GM19324 (cell line): ENCODE measurements at regions not wholly inside any gene's neighbourhood (a gene's known extent, or its start where the extent isn't known, plus 50 kb on each side); places are given as distances from the start of the nearest gene placed in this dataset.
"Not testable (repeated sequence)": the region's sequence is repeated elsewhere in the genome, so short reads cannot be mapped to it uniquely, and the experiment has no call there.

Experiments used
- ATAC-seq: cut with Tn5 transposase; IDR thresholded peaks from one replicate; pipeline ENCODE4 v1.9.1; 2021; ENCODE audit warnings: mild to moderate bottlenecking, moderate library complexity; ENCODE audit not compliant: unreplicated experiment, low FRiP score

DNA sequence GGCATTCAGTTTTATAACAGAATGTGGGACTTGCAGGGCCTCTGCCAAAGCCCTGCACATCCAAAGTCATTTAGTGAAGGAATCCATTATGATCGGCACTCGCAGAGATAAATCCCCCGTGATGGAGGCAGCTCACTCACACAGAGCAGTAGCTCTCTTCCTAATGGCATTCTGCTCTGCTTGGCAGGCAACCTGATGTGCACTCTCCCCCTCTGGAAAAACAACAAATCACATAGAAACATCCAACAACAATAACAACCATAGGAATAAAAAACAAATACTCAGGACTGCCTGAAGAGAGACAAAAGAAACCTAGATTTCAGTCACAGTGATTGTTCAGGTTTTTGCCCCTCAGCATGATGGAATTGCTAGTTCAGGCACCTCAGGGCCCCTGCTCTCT is 59.7 kb downstream of the NAA11 start:
- ATAC-seq, result no peak

DNA sequence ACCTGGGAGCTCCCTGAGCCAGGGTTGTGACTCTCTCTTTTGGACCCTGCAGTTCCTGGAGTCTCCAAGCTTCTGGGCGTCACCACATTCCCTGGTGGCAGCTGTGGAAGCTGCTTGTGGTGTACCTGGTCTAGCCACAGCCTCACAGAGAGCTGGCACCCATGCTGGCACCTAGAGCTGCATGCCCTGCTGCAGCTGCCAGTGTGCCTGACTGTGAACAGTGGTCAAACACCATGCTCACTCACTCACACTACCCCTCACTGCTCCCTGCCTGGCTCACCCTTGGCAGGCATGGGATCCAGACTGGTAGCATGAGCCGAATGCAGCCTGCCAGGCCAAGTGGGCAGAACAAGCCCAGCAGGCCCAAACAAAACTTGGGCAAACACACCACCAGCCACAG is 66.6 kb downstream of the NAA11 start:
- ATAC-seq, result no peak

DNA sequence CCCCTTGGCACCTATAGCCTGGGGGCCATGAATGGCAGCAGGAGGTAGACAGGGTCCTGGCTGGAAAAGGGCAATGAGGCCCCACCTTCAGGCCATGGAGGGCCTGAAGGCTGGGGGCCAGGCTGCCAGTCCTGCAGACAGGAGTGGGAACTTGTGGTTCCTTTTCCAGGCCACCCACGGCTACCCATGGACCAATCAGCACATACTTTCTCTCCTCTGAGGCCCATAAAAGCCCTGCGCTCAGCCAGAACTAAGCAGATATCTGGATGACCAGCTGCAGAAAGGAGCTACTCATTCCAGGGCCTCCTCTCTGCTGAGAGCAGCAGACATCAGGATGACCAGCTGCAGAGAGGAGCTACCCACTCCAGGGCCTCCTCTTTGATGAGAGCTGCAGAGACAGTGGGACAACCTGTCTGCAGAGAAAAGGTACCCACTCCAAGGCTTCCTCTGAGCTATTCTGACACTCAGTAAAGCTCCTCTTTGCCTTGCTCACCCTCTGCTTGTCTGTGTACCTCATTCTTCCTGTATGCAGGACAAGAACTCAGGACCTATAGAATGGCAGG is 67.2 kb downstream of the NAA11 start:
- ATAC-seq, result no peak

DNA sequence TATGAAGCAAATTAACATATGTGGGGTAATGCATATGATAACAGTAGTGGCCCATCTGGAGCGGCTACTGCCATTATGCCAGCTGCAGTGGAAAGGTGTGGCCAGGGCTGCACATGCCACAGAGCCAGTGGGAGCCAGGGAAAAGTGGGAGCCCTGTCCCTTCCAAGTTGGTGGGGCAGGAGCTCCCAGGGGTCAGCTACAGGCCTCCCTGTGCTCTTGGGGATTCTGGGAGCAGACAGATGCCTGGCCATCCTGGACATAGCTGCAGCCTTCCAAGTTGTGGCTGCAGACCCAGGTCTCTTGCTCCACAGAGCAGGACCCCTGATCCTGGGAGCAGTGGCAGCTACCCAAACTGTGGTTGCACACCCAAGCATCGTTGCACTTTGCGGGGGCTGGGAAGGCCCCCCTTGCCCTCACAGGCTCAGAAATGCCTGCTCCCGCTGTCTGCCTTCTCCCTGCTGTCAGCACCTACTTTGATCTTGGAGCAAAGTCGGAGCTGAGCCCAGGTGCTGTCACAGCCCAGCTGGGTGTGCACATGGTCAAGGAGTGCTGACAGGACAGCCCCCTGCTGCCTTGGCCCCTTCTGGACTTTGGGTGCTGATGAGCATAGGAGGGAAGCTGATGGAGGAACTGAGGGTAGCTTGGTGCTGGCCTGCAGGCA is 67.8 kb downstream of the NAA11 start:
- ATAC-seq, result no peak

DNA sequence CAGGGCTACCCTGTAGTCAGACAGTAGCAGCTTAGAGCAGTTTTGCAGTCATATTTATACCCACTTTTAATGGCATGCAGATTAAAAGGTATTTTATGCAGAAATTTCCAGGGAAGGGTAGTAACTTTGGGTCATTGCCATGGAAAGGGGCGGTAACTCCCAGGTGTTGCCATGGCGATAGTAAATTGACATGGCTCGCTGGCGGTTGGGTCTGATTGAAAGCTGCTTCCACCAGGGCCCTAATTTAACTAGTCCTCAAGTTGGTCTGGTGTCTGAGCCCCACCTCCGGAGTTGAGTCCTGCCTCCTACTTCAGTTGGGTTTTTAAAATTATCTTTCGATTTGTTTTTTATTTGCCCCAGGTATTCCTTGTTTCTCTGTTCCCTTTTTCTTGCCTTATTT is 70.1 kb downstream of the NAA11 start:
- no peak for ATAC-seq

DNA sequence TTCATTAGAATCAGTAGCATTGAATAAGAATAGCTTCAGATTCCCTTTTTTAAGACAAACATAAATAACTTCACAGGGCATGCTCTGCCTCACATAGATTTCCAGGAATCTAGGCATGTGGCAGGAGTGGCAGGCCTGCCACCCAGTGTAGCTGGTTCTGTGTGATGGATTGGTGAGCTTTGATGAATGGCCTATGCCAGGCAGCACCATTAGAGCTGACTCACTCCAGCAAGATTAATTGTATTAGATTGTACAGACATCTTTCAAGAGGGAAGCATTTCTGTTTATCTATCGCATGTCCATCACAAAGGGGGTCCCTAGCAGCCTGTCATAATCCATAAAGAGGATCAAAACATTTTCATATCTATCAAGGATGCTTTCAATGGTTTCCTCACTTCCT is 71.9 kb downstream of the NAA11 start:
- no peak for ATAC-seq

DNA sequence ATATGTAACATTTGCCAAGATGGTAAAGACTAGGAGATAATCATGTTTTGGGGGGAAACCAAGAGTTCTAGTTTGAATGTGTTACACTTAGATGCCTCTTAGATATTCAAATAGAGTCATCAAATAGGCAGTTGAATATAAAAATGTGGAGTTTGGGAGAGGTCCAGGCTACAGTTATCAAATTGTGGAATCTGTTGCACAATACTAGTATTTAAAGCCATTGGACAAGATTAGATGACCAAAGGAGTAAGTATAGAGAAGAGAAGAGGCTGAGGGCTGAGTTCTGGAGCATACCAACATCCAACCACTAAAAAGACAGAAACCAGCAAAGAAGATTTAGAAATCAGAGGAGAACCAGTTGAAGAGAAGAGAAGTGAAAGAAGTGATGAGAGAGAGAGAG is 72.7 kb downstream of the NAA11 start:
- no peak for ATAC-seq

DNA sequence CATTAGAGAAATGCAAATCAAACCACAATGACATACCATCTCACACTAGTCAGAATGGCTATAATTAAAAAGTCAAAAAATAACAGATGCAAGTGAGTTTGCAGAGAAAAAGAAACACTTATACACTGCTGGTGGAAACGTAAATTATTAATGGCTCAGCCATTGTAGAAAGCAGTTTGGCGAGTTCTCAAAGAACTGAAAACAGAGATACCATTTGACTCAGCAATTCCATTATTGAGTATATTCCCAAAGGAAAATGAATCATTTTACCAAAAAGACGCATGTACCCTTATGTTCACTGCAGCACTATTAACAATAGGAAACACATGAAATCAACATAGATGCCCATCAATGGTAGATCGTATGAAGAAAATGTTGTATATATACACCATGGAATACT is 75.0 kb downstream of the NAA11 start:
- no peak for ATAC-seq

DNA sequence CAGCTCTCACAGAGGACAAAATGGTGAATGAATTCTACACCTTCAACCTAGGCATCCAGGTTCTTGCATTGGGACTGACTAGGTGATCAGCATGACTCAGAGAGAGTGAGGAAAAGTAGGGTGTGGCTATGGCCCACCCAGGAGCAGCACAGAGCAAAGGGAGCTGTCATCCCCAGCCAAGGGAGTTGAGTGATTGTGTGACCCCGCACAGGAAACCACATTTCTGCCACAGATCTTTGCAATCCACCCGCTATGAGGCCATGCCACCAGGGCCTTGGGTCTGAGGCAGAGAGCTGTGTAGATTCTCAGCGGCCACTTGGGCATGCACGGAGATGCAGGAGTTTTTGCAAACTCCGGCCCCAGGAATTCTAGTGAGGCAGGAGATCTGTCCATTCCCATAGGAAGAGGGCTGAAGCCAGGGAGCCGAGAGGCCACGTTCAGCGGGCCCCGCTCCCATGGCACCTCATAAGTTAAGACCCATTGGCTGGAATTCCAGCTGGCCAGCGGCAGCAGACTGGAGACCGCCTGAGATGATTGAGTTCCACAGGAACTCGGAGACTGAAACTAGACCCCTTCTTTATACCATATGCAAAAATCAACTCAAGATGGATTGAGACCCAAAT is 75.9 kb downstream of the NAA11 start:
- peak; percentile 66 for ATAC-seq

DNA sequence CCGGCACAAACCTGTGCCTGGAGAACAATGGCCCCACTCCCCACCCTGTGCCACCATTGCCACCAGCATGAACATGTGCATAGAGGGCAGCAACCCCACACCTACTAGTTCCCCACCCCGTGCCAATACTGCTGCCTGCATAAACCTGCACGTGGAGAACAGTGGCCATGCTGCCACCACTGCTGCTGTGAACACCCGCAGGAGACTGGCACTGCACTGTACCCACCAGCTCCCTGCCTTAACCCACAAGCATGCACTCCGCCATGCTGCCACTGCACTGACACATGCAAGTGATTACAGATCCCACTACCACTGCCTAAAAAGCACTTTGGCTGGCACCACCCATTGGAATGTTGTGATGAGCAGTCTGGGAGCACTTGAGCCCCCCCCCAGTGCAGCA is 77.3 kb downstream of the NAA11 start:
- ATAC-seq, result no peak

DNA sequence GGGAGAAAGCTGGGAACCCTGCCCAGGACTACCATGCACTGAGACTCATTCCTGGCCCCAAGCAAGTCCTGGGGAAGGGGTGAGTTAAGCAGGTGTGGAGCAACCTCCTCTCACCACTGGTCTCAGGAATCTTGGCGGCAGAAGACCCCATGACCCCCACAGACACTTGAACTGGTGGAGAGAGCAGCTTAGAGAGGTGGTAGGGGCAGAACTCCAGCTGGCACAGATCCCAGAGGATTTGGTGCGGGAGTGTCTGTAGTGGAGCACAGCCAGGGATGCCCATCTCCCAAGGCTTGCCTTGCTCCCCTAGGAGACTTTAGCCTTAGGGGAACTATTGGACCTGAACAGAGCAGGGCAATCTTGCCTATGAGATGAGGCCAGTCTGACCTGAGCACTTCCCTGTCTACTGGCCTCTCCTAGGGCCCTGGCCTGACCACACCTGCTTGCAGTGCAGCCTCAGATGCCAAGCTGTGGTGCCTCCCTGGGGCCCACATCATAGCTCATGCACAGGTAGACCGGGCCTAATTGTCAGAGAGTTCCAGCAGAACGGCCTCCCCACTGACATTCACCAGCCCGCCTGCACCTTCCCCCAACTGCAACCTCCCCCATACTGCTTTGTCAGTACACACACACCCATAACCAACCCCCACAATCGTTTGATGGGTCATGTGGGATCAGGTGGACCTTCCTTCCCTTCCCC is 78.0 kb downstream of the NAA11 start:
- no peak for ATAC-seq

DNA sequence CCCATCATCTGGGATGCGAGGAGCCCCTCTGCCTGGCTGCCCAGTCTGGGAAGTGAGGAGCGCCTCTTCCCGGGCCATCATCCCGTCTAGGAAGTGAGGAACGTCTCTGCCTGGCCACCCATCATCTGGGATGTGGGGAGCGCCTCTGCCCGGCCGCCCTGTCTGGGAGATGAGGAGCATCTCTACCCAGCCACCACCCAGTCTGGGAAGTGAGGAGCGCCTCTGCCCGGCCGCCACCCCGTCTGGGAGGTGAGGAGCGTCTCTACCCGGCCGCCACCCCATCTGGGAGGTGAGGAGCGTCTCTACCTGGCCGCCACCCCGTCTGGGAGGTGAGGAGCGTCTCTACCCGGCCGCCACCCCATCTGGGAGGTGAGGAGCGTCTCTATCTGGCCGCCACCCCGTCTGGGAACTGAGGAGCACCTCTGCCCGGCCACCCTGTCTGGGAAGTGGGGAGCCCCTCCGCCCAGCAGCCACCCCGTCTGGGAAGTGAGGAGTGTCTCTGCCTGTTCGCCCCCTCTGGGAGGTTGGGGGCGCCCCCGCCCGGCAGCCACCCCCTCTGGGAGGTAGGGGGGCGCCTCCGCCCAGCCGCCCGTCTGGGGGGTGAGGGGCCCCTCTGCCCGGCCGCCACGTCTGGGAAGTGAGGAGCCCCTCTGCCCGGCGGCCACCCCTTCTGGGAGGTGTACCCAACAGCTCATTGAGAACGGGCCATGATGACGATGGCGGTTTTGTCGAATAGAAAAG is 80.5 kb downstream of the NAA11 start:
- ATAC-seq, result not testable (repeated sequence)

DNA sequence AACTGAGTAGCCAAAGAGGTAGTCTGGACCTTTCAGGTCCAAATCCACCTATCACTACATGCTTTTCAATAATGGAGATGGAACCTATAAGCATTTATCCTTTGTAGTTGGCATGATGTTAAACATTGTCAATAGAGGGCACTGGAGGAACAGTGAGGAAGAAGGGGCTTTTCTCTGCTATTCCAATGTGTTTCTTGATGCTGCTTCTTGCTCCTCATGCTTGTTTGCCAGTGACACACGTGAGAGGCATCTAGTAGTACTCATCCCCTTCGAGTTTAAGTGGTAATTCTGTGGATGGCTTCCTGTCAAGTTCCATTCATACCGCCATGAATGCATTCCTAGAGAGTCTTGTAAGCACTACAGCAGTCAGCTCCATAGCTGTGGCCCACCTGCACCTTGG is 84.0 kb downstream of the NAA11 start:
- ATAC-seq, result peak; percentile 60

DNA sequence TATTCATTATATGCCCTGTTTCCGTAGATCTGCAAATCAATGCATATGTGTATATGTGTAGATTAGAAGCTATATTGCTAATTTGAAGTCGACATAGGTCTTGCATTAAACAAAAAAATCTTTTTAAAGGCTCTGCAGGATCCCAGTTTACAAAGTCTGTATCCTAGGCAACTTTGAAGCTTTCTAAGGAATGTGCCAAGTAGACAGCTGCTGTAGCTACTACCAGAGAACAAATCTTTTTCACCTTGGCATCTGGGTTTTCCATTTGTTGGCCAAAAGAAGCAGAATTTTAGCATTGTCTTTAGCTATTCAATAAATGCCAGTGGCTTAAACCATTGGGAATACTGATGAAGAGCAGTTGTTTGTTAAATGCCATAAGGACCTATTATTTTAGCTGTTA is 88.0 kb downstream of the NAA11 start:
- ATAC-seq, result no peak

DNA sequence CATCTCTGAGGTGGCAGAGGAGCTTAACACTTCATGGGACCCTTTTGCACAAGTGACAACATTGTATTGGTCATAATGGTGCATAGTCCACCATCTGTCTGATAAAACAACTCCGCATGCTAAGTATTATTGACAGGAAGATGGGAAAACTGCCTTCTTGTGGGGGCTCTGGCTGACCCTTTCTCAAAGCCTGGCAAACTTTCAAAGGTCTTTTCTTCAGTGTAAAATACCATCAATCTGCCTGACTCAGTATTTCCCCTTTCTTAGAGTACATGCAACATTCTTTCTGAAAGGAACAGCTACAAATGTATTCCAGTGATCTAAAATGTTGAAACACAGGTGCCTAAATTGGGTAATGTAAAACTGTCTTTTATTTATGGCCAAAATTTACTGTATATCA is 89.1 kb downstream of the NAA11 start:
- ATAC-seq, result no peak

DNA sequence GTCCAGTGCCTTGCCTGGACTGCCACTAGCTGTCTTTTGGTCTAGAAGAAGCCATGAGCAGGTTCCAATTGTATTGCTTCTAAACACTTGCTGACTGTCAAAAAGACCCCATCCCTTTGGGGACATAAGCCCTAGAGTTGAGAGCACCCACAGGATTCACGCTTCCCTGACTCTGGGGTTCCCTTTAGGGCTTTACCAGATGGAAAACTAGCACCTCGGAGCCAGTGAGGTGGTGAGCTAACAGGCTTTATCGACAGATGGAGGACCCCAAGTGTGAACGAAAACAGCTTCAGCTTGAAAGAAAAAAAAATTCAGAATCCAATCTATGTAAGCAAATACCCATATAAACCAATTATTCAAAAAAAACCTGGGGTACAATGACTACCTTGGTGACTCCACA is 90.8 kb downstream of the NAA11 start:
- ATAC-seq, result no peak

DNA sequence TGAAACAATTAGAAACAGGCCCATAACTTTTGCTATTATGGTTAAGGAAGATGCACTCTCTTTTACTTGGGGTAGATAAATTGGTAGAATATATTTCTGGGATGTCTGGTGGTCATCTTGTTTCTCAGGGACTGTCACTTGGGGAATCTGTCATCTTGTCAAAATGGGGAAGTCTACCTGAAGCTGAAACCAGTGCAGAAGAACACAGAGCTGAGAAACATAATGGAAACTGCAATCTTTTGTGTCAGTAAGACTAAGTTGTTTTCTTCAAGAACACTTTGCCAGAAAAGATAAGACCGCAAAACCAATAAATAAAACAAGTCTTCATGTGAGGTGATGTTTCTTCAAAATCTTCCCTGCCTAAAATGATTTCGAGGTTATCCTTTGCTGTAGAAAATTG is 92.0 kb downstream of the NAA11 start:
- peak; percentile 87 for ATAC-seq

DNA sequence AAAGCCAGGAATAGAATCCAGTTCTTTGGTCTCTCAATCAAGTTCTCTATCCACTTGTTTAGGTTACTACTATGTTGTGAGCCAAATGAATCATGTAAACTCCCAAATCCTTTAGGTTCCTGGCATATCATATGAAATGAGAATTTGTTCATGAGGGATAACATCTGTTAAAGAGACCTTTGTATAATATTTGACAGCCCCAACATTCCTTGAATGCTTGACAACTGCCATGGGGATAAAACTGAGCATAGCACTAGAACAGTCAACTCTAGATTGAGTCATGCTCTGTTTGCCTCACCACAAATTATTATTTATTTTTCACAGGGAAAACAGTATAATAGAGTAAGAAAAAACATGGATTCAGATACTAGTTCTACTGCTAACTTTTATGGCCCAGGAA is 93.3 kb downstream of the NAA11 start:
- no peak for ATAC-seq

DNA sequence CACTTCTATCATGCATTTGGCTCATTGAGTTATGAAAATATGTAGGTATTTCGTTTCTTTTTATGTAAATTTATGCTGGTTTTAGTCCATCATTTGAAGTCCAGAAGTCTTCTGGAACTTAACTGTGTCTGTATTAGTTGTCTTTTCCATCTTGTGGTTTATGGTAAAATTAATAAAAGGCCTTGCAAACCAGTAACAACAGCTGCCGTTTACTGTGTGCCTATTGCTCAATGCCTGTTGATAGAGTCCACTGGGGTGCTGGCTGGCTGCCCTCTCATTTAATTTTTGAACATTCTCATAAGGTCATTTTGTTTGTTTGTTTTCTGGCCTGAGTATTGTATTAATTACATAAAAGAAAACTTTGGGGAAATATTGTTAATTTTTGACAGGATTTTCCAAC is 98.0 kb downstream of the NAA11 start:
- no peak for ATAC-seq

DNA sequence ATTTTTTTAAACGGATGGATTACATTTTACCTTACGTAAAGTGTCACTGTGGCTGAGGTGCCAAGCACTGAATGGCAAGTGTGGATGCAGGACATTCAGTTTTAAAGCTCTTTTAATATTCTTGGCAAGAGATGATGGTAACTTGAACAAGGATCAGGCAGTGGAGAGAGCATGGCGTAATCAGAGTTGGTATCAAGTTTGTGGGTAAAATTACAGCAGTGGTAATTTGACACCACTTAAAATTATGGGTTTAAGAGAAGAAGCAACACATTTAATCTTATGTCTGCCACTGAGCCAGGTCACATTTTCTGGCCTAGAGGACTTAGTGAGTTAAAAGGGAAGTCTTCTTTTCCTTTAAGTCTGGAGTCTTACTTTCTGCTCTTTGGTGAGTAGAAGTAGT is 100.5 kb downstream of the NAA11 start:
- peak; percentile 8 for ATAC-seq

DNA sequence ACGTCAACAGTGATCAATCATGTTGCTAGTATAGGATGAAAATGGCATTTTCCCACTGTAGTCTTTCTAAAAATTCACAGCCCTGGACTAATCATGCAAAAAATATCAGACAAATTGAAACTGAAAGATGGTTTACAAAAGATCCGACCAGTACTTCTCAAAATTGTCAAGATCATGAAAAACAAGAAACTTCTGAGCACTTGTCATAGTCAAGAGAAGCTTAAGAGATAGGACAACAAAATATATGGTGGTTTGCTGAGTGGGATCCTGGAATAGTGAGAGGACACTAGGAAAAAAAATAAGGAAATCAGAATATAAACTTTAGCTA is 101.1 kb downstream of the NAA11 start:
- ATAC-seq, result peak; percentile 69
